ENCODE measurements at regions not wholly inside any gene's neighbourhood (a gene's known extent, or its start where the extent isn't known, plus 50 kb on each side); places are given as distances from the start of the nearest gene placed in this dataset.
"Not testable (repeated sequence)": the region's sequence is repeated elsewhere in the genome, so short reads cannot be mapped to it uniquely, and the experiment has no call there.

DNA sequence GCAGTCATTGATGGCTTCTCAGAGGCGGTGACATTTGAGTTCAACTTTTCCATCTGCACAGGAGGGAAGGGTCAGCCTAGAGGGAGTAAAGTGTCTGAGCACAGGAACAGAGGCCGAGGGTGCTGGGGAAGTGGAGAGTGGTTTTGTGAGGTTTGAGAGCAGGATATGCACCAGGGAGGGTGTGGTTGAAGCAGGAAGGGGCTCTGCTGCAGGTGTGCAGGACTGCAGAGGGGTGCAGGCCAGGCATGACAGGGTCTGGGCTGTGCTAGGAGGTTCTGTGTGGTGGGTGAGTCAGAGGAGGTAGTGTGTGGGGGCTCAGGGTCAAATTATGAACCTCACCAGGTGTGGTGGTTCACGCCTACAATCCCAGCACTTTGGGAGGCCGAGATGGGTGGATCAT lies 141.6 kb downstream of the TP53TG3F start:
- H4K20me1 ChIP-seq (replicated peaks; ENCODE audit: control insufficient read depth, insufficient read depth, low read length); H2AFZ ChIP-seq (ENCODE audit: low read depth, low read length); FAIRE-seq; H3K36me3 ChIP-seq (ENCODE audit: control insufficient read depth, insufficient read depth, low read length); BruUV-seq (replicated peaks); H3K4me1 ChIP-seq (replicated peaks in 1 of 2; ENCODE audit: control insufficient read depth in 2 of 2, insufficient read depth in 2 of 2, low read length in 2 of 2); H3K9me1 ChIP-seq (ENCODE audit: control insufficient read depth, insufficient read depth, low read length); POLR2A ChIA-PET; DNase-seq (ENCODE audit: extremely low read depth in 1 of 4, low spot score in 3 of 4); intact Hi-C loops (cut with micrococcal nuclease); H3K79me2 ChIP-seq (ENCODE audit: control insufficient read depth, insufficient read depth, low read length); in situ Hi-C loops (cut with MboI); H3K9ac ChIP-seq (ENCODE audit: insufficient read depth in 1 of 2, low read depth in 2 of 2, low read length in 2 of 2); H3K27ac ChIP-seq (ENCODE audit: extremely low read depth, low read depth, low read length); H3K27me3 ChIP-seq (ENCODE audit: control insufficient read depth in 2 of 2, insufficient read depth in 2 of 2, low read length in 2 of 2); ATAC-seq; H3K4me3 ChIP-seq; H3K9me3 ChIP-seq (replicated peaks; ENCODE audit: control insufficient read depth, insufficient read depth, low read depth, low read length); H3K4me2 ChIP-seq (ENCODE audit: insufficient read depth, low read length); CTCF ChIA-PET (ENCODE audit: low intra/inter-chr PET ratio): not testable (repeated sequence)
- no CpG with 5 or more reads among the region's 4 CpGs for WGBS (ENCODE audit: insufficient coverage, low coverage, missing lambda C conversion rate)

DNA sequence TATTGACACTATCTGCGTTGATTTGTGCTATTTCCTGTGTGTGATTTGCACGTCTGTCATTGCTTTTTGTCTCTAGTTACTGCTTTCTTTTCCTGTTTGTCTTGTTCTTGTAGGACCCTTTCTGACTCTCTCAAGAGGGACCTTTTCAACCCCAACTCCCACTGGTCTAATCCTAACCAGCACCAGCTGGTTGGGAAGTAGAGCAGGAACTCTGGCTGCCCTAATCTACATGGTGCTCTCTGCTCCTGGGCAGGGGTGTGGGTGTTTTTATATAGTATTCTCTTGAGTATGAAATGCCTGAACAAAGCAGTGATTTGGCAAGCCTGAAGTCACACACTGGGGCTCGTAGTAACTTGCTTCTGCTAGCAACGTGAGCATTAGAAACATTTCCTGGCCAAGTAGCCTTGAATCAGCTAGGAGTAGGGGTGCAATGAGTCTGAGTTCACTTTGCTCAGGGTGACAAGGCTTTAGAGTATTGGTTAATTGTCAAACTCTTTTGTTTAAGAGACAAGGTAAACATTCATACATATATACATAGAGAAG lies 164.2 kb downstream of the TP53TG3F start:
- H3K27ac ChIP-seq (ENCODE audit: extremely low read depth, low read depth, low read length); H3K4me2 ChIP-seq (ENCODE audit: insufficient read depth, low read length); DNase-seq (ENCODE audit: extremely low read depth in 1 of 4, low spot score in 3 of 4); in situ Hi-C loops (cut with MboI); H3K36me3 ChIP-seq (ENCODE audit: control insufficient read depth, insufficient read depth, low read length); POLR2A ChIA-PET; H3K4me1 ChIP-seq (replicated peaks in 1 of 2; ENCODE audit: control insufficient read depth in 2 of 2, insufficient read depth in 2 of 2, low read length in 2 of 2); intact Hi-C loops (cut with micrococcal nuclease); H3K27me3 ChIP-seq (ENCODE audit: control insufficient read depth in 2 of 2, insufficient read depth in 2 of 2, low read length in 2 of 2); H3K9me3 ChIP-seq (replicated peaks; ENCODE audit: control insufficient read depth, insufficient read depth, low read depth, low read length); H4K20me1 ChIP-seq (replicated peaks; ENCODE audit: control insufficient read depth, insufficient read depth, low read length); H3K79me2 ChIP-seq (ENCODE audit: control insufficient read depth, insufficient read depth, low read length); H2AFZ ChIP-seq (ENCODE audit: low read depth, low read length); ATAC-seq; H3K9me1 ChIP-seq (ENCODE audit: control insufficient read depth, insufficient read depth, low read length); H3K9ac ChIP-seq (ENCODE audit: insufficient read depth in 1 of 2, low read depth in 2 of 2, low read length in 2 of 2); H3K4me3 ChIP-seq; CTCF ChIA-PET (ENCODE audit: low intra/inter-chr PET ratio); FAIRE-seq; BruUV-seq (replicated peaks): not testable (repeated sequence)
- 0% methylated on average over 2 of the region's 4 CpGs for WGBS (ENCODE audit: insufficient coverage, low coverage, missing lambda C conversion rate)

DNA sequence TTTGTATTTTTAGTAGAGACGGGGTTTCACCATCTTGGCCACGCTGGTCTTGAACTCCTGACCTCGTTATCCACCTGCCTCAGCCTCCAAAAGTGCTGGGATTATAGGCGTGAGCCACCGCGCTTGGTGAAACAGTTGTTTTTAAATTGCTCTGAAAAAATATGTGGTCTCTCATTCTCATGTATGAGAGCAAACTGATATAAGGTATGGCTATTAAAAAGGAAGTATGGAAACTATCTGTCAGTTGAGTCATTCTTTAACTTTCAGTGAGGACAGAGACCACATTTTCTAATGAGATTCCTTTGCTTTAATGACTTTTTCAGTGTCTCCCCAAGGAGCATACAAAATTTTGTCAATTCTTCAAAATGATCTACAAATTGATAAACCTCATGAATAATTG lies 169.5 kb downstream of the TP53TG3F start:
- in situ Hi-C loops (cut with MboI); H4K20me1 ChIP-seq (replicated peaks; ENCODE audit: control insufficient read depth, insufficient read depth, low read length); POLR2A ChIA-PET; H3K4me2 ChIP-seq (ENCODE audit: insufficient read depth, low read length); intact Hi-C loops (cut with micrococcal nuclease); H3K79me2 ChIP-seq (ENCODE audit: control insufficient read depth, insufficient read depth, low read length); H3K4me1 ChIP-seq (replicated peaks in 1 of 2; ENCODE audit: control insufficient read depth in 2 of 2, insufficient read depth in 2 of 2, low read length in 2 of 2); BruUV-seq (replicated peaks); FAIRE-seq; CTCF ChIA-PET (ENCODE audit: low intra/inter-chr PET ratio); H3K27ac ChIP-seq (ENCODE audit: extremely low read depth, low read depth, low read length); ATAC-seq; H3K36me3 ChIP-seq (ENCODE audit: control insufficient read depth, insufficient read depth, low read length); H3K4me3 ChIP-seq; H3K9me1 ChIP-seq (ENCODE audit: control insufficient read depth, insufficient read depth, low read length); H3K9me3 ChIP-seq (replicated peaks; ENCODE audit: control insufficient read depth, insufficient read depth, low read depth, low read length); H2AFZ ChIP-seq (ENCODE audit: low read depth, low read length); H3K9ac ChIP-seq (ENCODE audit: insufficient read depth in 1 of 2, low read depth in 2 of 2, low read length in 2 of 2); DNase-seq (ENCODE audit: extremely low read depth in 1 of 4, low spot score in 3 of 4); H3K27me3 ChIP-seq (ENCODE audit: control insufficient read depth in 2 of 2, insufficient read depth in 2 of 2, low read length in 2 of 2): not testable (repeated sequence)
- 0% methylated on average over 5 of the region's 6 CpGs for WGBS (ENCODE audit: insufficient coverage, low coverage, missing lambda C conversion rate)

DNA sequence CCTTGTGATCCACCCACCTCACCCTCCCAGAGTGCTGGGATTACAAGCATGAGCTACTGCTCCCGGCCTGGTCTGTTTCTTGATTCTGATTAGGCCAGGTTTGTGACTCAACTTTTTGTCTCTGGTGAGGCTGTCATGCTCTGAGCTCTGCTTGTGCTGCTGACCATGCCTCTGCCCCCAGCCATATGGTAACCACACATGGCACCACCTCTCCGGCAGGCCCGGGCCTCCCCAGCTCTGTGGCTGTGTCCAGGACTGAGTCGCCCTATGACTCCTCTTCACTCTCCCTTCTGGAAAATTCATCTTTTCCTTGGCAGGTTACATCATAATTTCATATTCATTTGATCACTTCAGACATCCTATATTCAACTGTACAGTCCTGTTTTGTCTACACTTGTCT lies 172.3 kb downstream of the TP53TG3F start:
- BruUV-seq (replicated peaks); in situ Hi-C loops (cut with MboI); H3K9me1 ChIP-seq (ENCODE audit: control insufficient read depth, insufficient read depth, low read length); H2AFZ ChIP-seq (ENCODE audit: low read depth, low read length); H3K4me1 ChIP-seq (replicated peaks in 1 of 2; ENCODE audit: control insufficient read depth in 2 of 2, insufficient read depth in 2 of 2, low read length in 2 of 2); ATAC-seq; H3K4me3 ChIP-seq; H3K79me2 ChIP-seq (ENCODE audit: control insufficient read depth, insufficient read depth, low read length); POLR2A ChIA-PET; H3K27ac ChIP-seq (ENCODE audit: extremely low read depth, low read depth, low read length); DNase-seq (ENCODE audit: extremely low read depth in 1 of 4, low spot score in 3 of 4); H4K20me1 ChIP-seq (replicated peaks; ENCODE audit: control insufficient read depth, insufficient read depth, low read length); H3K9ac ChIP-seq (ENCODE audit: insufficient read depth in 1 of 2, low read depth in 2 of 2, low read length in 2 of 2); H3K36me3 ChIP-seq (ENCODE audit: control insufficient read depth, insufficient read depth, low read length); CTCF ChIA-PET (ENCODE audit: low intra/inter-chr PET ratio); H3K9me3 ChIP-seq (replicated peaks; ENCODE audit: control insufficient read depth, insufficient read depth, low read depth, low read length); FAIRE-seq; H3K27me3 ChIP-seq (ENCODE audit: control insufficient read depth in 2 of 2, insufficient read depth in 2 of 2, low read length in 2 of 2); intact Hi-C loops (cut with micrococcal nuclease); H3K4me2 ChIP-seq (ENCODE audit: insufficient read depth, low read length): not testable (repeated sequence)
- WGBS (ENCODE audit: insufficient coverage, low coverage, missing lambda C conversion rate): 0% methylated on average over 3 of the region's 4 CpGs

All from K562 (cell line).